ENCODE measurements at regions not wholly inside any gene's neighbourhood (a gene's known extent, or its start where the extent isn't known, plus 50 kb on each side); places are given as distances from the start of the nearest gene placed in this dataset.

GRCh38 chr6:4354181-4354580 is 218.8 kb upstream of the ECI2 start:
- no peak for TF ChIP-seq POLR2AphosphoS5 (IDR thresholded peaks at IDR 0.05; ENCODE audit: low read depth, low read length)
- TF ChIP-seq, protein P1, sequence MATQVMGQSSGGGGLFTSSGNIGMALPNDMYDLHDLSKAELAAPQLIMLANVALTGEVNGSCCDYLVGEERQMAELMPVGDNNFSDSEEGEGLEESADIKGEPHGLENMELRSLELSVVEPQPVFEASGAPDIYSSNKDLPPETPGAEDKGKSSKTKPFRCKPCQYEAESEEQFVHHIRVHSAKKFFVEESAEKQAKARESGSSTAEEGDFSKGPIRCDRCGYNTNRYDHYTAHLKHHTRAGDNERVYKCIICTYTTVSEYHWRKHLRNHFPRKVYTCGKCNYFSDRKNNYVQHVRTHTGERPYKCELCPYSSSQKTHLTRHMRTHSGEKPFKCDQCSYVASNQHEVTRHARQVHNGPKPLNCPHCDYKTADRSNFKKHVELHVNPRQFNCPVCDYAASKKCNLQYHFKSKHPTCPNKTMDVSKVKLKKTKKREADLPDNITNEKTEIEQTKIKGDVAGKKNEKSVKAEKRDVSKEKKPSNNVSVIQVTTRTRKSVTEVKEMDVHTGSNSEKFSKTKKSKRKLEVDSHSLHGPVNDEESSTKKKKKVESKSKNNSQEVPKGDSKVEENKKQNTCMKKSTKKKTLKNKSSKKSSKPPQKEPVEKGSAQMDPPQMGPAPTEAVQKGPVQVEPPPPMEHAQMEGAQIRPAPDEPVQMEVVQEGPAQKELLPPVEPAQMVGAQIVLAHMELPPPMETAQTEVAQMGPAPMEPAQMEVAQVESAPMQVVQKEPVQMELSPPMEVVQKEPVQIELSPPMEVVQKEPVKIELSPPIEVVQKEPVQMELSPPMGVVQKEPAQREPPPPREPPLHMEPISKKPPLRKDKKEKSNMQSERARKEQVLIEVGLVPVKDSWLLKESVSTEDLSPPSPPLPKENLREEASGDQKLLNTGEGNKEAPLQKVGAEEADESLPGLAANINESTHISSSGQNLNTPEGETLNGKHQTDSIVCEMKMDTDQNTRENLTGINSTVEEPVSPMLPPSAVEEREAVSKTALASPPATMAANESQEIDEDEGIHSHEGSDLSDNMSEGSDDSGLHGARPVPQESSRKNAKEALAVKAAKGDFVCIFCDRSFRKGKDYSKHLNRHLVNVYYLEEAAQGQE (IDR thresholded peaks at IDR 0.05; ENCODE audit: insufficient read depth in 1 of 2, low read depth in 2 of 2, low read length in 2 of 2), result no peak
- no peak for TF ChIP-seq FOXP2 (optimal IDR thresholded peaks at IDR 0.05; ENCODE audit: borderline replicate concordance, extremely low read depth, extremely low read length, insufficient read depth)
- TF ChIP-seq SIN3A (IDR thresholded peaks at IDR 0.05; ENCODE audit: borderline replicate concordance, insufficient read depth, low read length), result no peak
- TF ChIP-seq TAF1 (IDR thresholded peaks at IDR 0.05; ENCODE audit: borderline replicate concordance, insufficient read depth, low read length), result no peak

DNA sequence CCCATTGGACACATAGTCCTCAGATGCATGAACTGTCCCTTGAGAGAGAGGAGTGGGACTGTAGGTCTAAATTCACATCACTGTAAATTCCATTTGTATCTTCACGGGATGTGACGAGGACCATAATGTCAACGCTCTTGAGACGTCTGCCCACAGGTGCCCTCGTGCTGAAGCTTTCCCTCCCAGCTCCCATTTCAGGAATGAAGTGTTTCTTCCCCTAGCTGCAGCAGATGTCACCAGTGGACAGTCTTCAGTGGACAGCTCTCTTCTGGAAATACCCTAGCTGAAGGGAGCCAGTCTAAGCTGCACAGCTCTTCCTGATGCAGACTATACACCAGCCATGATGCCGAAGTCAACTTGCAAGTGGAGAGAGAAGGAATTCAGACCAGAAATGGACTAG is 217.4 kb upstream of the ECI2 start:
- TF ChIP-seq FOXP2 (optimal IDR thresholded peaks at IDR 0.05; ENCODE audit: borderline replicate concordance, extremely low read depth, extremely low read length, insufficient read depth), result no peak
- no peak for TF ChIP-seq POLR2AphosphoS5 (IDR thresholded peaks at IDR 0.05; ENCODE audit: low read depth, low read length)
- TF ChIP-seq TAF1 (IDR thresholded peaks at IDR 0.05; ENCODE audit: borderline replicate concordance, insufficient read depth, low read length), result no peak
- TF ChIP-seq, protein P1 (IDR thresholded peaks at IDR 0.05; ENCODE audit: insufficient read depth in 1 of 2, low read depth in 2 of 2, low read length in 2 of 2), result no peak
- TF ChIP-seq SIN3A (IDR thresholded peaks at IDR 0.05; ENCODE audit: borderline replicate concordance, insufficient read depth, low read length), result no peak

GRCh38 chr6:4352322-4352669 is 216.9 kb upstream of the ECI2 start:
- TF ChIP-seq SIN3A (IDR thresholded peaks at IDR 0.05; ENCODE audit: borderline replicate concordance, insufficient read depth, low read length), result no peak
- TF ChIP-seq FOXP2 (optimal IDR thresholded peaks at IDR 0.05; ENCODE audit: borderline replicate concordance, extremely low read depth, extremely low read length, insufficient read depth), result no peak
- TF ChIP-seq TAF1 (IDR thresholded peaks at IDR 0.05; ENCODE audit: borderline replicate concordance, insufficient read depth, low read length), result no peak
- TF ChIP-seq POLR2AphosphoS5 (IDR thresholded peaks at IDR 0.05; ENCODE audit: low read depth, low read length), result no peak
- TF ChIP-seq, protein P1 (IDR thresholded peaks at IDR 0.05; ENCODE audit: insufficient read depth in 1 of 2, low read depth in 2 of 2, low read length in 2 of 2), result no peak

DNA sequence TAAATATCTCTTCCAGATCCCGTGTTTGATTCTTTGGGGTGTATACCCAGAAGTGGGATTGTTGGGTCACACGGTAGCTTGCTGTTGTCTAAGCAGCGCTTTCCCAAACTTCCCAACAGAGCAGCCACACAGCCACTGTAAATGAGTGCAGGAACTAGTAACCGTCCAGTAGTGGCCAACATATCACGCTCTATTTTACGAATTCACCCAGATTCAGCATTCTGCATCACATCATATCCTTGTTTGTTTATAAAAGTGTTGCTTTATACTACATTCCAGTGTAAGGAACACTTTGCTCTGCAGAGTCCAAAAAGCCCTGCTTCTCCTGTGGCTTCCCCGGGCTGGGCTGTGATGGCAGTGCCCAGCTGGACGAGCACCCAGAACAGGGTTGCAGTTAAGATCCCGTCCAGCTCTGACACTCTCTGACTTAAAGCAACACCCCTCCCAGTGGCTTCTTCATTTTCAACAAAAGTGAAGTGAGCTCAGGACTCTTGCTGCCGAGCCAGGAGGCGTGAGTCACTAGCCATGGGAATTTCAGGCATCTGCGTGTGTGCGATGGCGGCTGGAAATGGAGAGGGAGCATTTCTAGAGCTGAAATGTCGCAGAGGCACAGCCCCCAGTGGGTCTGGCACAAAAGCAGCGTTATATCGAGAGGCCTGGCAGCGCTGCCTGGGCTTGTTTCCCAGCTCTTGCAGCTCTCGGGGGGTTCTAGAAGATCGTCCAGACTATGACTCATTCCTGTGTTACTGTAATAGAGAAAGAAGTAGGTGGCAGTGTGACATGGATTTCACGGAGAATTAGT is 216.3 kb upstream of the ECI2 start:
- TF ChIP-seq SIN3A (IDR thresholded peaks at IDR 0.05; ENCODE audit: borderline replicate concordance, insufficient read depth, low read length), result no peak
- TF ChIP-seq TAF1 (IDR thresholded peaks at IDR 0.05; ENCODE audit: borderline replicate concordance, insufficient read depth, low read length), result no peak
- TF ChIP-seq FOXP2 (optimal IDR thresholded peaks at IDR 0.05; ENCODE audit: borderline replicate concordance, extremely low read depth, extremely low read length, insufficient read depth), result no peak
- TF ChIP-seq POLR2AphosphoS5 (IDR thresholded peaks at IDR 0.05; ENCODE audit: low read depth, low read length), result no peak
- TF ChIP-seq, protein P1 (IDR thresholded peaks at IDR 0.05; ENCODE audit: insufficient read depth in 1 of 2, low read depth in 2 of 2, low read length in 2 of 2), result no peak

Data from PFSK-1 (cell line).